ENCODE measurements at regions not wholly inside any gene's neighbourhood (a gene's known extent, or its start where the extent isn't known, plus 50 kb on each side); places are given as distances from the start of the nearest gene placed in this dataset.

- no peak for TF ChIP-seq CTCF (conservative IDR thresholded peaks at IDR 0.05)
- TF ChIP-seq EZH2 (IDR thresholded peaks at IDR 0.05; ENCODE audit: low read depth): no peak
These were observed 70.9 kb upstream of the PCGF5 start for GRCh38 chr10:91149550-91149949.

Data from PC-9 (cell line).